ENCODE measurements at regions not wholly inside any gene's neighbourhood (a gene's known extent, or its start where the extent isn't known, plus 50 kb on each side); places are given as distances from the start of the nearest gene placed in this dataset.

DNA sequence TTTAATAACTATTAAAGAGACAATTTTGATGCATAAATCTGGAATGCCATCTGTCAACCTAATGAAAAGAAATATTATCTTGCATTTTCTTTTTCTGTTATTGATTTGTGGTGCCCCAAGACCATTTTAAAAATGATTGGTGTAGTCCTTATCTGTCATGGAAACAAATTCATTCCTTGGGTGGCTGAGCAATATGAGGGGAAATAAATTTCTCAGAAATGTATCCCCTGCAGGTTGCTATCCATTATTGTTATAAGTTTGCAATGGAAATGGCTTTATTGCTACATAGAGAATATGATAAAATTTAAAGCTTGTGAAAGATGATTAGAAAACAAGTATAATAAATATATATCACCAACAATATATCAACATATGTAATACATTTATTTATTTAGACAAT lies 607.0 kb downstream of the DNAJB9 start:
- DNase-seq = no peak

DNA sequence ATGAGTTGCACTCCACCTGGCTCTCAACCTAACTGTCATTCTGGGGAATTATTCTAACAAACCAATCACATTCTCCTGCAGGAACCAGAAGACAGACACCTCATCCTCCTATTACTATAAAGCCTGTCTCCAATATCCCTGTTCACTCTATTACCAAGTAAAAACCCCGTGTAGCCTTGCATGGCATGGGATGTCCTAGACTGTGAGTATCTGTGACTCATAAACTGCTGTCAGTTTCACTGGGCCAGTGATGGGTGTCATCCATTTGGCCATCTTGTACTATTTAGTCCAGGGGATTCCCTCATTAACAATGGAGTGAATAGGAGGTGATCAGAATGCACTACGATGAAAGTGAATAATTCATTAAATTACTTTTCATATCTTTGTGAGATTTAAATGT lies 608.7 kb downstream of the DNAJB9 start:
- no peak for DNase-seq

GRCh38 chr7:109179601-109180000 lies 609.9 kb downstream of the DNAJB9 start:
- no peak for DNase-seq

- DNase-seq = no peak
Measured at GRCh38 chr7:109190766-109191398, 621.2 kb downstream of the DNAJB9 start.

- no peak for DNase-seq
Measured at GRCh38 chr7:109206196-109206595, 636.5 kb downstream of the DNAJB9 start.

GRCh38 chr7:109213081-109213480 lies 643.4 kb downstream of the DNAJB9 start:
- no peak for DNase-seq

- DNase-seq = no peak
Measured at GRCh38 chr7:109215341-109215740, 645.7 kb downstream of the DNAJB9 start.

DNA sequence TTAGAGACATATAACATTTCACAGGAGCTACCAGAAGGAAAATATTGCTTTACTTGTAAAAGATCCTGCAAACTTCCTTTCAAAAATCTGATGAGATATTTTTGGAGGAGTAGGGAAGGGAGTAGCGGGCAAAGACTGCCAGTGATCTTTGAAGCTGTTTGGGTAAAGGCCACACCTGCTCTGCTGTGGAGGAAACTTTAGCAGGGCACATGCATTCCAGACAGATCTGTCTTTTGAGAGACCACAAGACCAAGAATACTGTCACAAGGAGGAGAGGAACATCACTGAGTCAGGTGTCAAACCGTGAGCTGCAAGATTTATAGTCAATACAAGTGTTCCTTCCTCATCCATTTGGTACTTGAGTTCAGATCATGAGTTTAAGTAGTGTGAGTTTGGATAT lies 654.4 kb downstream of the DNAJB9 start:
- DNase-seq = no peak

GRCh38 chr7:109226699-109227098 lies 657.0 kb downstream of the DNAJB9 start:
- DNase-seq = no peak

GRCh38 chr7:109235316-109235715 lies 665.6 kb downstream of the DNAJB9 start:
- DNase-seq = no peak

DNA sequence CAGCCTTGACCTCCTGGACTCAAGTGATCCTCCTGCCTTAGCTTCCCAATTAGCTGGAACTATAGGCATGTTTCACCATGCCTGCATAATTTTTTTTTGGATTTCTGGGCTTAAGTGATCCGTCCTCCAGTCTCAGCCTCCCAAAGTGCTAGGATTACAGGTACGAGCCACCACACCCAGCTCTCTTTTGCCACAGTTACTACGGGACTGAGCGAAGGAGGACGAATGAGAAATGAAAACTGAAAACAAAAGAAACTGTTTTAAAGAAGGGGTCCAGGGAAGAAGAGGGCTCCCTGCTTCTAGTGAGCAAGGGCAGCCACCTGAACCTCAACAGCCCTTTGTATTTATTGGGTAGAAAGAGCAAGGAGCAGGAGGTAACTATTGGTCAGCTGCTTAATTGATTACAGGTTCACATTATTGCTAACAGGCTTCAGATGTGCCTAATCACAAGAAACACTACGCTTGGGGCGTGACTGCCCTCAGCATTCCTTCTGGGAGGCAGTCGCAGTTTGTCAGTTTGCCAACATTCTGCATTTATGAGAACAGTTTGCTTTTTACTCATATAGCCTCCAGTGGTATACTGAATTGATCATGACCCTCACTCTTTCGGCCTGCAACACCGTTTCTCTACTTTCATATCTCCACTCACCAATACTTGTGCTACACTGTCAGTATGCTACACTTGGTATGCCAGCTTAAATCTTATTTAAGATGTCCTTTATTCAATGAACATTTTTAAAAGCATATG lies 676.8 kb downstream of the DNAJB9 start:
- DNase-seq = no peak

GRCh38 chr7:109256762-109257560 lies 687.3 kb downstream of the DNAJB9 start:
- DNase-seq = no peak

GRCh38 chr7:109259151-109259550 lies 689.5 kb downstream of the DNAJB9 start:
- no peak for DNase-seq

- no peak for DNase-seq
Measured at GRCh38 chr7:109261781-109262180, 692.1 kb downstream of the DNAJB9 start.

GRCh38 chr7:109266610-109267009 lies 696.9 kb downstream of the DNAJB9 start:
- no peak for DNase-seq

DNA sequence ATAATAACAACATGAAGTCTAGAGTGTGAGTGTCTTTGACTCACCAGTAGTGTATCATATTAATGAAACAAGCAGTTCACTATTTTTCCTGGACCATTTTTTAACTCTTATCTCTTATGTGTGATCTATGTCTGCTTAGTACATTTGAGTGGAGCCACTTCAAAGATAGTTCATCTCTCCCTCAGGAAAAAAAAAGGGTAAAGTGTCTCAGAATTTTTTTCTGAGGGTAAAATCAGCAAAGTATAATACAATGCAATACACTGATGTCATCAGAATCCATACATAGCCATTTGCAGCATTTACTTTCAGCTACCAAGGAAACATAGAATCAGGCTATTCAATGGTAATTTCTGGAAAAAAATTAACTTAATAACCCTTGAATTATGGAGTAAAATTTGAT lies 706.7 kb downstream of the DNAJB9 start:
- no peak for DNase-seq

DNA sequence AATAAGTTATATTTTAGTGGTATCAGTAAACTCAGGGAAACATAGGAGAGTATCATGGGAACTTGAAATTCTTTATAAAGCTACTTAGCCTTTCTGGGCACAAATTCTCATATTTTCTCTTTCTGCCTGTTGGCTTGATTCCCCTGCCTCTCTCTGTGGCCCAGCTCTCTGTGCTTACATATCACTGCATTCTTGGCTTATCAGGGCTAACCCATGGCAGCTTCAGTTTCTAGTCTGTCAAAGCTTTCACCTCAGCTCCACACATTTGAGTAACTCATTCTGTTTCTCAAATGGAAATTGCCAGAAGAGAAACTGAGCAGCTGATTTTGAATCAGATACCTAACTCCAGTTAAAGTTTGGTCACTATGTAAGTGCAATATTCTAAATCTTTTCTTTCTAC lies 713.1 kb downstream of the DNAJB9 start:
- DNase-seq = no peak

GRCh38 chr7:109284943-109285342 lies 715.3 kb downstream of the DNAJB9 start:
- DNase-seq = no peak

GRCh38 chr7:109295158-109295557 lies 725.5 kb downstream of the DNAJB9 start:
- no peak for DNase-seq

DNA sequence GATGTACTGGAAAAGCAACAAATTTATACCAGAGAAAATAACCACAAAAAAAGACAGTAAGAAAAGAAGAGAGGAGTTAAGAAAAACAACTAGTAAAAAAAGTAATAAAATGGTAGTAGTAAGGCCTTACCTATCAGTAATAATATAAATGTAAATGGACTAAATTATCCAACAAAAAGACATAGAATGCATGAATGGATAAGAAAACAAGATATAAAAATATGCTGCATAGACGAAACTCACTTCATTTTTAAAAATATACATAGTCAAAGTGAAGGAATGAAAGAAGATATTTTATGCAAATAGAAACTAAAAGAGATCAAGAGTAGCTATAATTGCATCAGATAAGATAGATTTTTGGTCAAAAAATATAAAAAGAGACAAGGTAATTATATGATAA lies 739.1 kb downstream of the DNAJB9 start:
- DNase-seq = no peak

DNA sequence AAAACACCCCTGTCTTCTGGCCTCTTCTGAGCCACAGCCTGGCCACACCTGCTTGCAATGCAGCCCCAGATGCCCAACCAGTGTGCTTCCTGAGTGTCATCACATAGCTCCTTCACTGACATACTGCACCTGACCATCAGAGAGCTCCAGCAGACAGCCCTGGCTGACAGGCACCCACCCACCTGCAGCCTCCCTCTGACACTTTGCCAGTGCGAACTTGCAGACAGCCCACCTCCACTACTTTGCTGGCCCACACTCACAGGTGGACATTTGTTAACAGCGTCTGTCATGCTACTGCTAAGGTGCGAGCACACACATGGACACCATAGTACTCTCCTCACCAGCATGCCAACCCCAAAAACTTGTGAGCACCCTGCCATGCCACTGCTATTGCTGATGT lies 740.1 kb downstream of the DNAJB9 start:
- no peak for DNase-seq

GRCh38 chr7:109318136-109318535 lies 748.5 kb downstream of the DNAJB9 start:
- DNase-seq = no peak

DNA sequence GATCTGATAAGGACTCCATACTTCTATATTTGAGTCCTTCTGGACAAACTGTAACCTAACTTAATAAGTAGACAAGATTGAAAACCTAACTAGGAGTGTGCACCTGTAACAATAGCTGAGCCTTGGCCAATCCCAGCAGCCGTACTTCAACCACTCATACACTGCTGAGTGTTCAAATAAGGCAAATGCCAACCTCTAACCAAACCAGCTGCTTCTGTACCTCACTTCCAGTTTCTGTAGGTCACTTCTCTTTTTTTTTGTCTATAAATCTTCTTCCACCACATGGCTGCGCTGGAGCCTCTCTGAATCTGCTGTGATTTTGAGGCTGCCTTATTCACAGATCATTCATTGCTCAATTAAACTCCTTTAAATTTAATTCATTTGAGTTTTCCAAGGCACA lies 753.2 kb downstream of the DNAJB9 start:
- no peak for DNase-seq

DNA sequence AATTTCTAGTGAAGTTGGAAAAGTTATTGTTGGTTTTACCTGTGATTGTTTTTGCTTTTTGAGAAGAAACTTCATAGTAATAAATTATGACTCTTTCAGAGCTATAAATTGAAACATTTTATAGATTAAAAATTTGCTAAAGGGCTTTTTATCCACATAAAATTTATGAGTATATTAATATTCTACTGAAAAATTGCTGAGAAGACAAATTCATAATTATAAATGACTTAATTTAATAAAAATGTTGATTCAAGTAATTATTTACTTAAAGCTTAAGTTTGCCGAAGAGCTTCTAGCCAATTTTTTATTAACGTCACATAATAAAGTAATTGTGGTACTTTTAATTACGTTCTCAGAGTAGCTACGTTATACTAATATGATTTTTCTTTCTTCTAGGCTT lies 761.7 kb downstream of the DNAJB9 start:
- DNase-seq = no peak

Measured in SHP77 treated with DMSO at 0.1 percent for 48 hours (cell line).